ENCODE measurements at regions not wholly inside any gene's neighbourhood (a gene's known extent, or its start where the extent isn't known, plus 50 kb on each side); places are given as distances from the start of the nearest gene placed in this dataset.

GRCh38 chr7:1296356-1296981 is 63.8 kb downstream of the UNCX start:
- ChIA-PET CTCF (no interaction called here), POLR2A (no interaction called here)
- TF ChIP-seq, protein P1, sequence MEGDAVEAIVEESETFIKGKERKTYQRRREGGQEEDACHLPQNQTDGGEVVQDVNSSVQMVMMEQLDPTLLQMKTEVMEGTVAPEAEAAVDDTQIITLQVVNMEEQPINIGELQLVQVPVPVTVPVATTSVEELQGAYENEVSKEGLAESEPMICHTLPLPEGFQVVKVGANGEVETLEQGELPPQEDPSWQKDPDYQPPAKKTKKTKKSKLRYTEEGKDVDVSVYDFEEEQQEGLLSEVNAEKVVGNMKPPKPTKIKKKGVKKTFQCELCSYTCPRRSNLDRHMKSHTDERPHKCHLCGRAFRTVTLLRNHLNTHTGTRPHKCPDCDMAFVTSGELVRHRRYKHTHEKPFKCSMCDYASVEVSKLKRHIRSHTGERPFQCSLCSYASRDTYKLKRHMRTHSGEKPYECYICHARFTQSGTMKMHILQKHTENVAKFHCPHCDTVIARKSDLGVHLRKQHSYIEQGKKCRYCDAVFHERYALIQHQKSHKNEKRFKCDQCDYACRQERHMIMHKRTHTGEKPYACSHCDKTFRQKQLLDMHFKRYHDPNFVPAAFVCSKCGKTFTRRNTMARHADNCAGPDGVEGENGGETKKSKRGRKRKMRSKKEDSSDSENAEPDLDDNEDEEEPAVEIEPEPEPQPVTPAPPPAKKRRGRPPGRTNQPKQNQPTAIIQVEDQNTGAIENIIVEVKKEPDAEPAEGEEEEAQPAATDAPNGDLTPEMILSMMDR (IDR thresholded peaks at IDR 0.05; ENCODE audit: control extremely low read depth, extremely low read depth, low read depth, missing control alignments), result no peak
- DNase-seq (ENCODE audit: extremely low spot score), result no peak

DNA sequence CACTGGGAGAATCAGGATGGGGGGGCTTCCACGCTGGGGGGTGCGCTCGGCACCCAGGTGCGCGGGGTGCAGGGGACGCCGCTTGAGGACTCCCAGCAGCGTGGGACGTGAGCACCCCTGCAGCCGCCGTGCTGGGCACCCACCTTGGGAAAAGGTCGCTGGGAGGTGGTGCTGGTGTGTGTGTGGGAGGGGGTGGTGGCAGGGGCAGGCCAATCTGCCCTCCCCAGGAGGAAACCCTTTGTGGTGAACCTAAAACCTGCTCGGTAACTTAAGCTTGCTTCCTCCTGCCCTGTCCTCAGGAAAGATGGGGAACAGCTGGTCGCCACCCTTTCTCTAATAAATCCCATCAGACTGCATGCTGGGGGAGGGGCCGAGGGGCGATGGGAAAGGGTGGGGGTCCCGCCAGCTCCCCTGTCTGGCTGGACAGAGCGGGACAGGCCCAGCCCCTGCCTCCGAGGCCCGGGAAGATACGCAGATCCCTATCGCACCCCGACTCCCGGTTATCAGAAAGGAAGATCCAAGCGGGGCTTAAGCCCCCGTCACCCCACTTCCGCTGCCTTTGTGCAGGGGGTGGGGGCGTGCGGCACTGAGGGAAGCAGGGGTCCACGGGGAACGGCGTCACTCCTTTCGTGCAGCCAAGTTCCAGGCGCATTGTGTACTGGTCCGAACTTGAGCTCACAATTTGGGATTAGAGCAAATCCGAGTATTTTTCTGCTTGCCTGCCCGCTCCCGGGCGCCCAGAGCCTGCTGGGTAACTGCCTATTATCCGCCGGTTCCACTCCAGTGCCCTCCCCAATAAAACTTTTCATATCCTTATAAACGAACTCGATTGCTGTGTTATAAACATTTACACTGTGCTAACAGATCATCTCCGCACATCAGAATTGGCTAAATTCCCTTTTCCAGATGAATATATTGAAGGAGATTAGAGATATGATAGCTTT is 64.6 kb downstream of the UNCX start:
- CTCF ChIA-PET, result no interaction called here
- POLR2A ChIA-PET, result interaction anchor here (0.5 kb wide), 1 partner anchor 78 kb away, joined by 3 read pairs; no protein-coding TSS in a partner anchor
- TF ChIP-seq, protein P1 (IDR thresholded peaks at IDR 0.05; ENCODE audit: control extremely low read depth, extremely low read depth, low read depth, missing control alignments), result no peak
- no peak for DNase-seq (ENCODE audit: extremely low spot score)

DNA sequence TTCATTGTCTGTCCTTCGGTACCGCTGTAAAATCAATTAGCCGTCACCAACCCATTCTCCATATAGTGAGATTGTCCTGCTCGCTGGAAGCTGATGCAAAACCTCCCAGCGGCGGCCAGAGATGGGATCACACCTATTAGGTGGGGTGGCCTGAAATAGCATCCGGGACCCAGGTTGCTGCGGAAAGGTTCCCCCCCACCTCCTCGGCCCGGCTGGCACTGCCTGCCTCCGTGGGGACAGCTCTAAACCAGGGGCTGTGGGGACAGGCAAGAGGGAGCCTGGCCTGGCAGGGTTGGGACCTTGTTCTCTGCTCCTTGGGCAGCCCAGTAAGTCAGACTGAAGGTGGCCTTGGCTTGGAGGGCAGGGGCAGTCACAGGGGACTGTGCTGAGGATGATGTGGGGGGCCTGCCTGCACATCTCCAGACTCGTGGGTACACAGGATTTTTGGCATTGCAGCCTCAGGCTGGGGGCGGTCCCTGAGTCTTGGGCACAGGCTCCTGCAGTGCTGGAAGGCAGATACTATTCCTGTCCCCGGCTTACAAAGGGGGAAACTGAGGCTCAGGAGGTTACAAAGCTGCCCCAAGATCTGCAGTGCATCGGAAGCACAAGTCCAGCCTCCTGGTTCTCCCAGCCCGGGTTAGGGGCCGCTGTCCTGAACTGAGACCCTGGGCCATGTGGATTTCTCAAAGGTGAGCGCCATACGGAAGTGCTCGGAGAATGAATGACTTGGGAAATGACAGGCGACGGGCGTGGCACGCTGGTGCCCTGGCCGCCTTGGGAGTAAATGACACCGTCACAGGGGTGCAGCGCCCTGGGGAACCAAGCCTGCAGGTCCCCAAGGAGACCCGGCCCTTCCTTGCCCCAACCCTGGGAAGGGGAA is 65.6 kb downstream of the UNCX start:
- TF ChIP-seq, protein P1 (IDR thresholded peaks at IDR 0.05; ENCODE audit: control extremely low read depth, extremely low read depth, low read depth, missing control alignments), result no peak
- CTCF ChIA-PET, result no interaction called here

DNA sequence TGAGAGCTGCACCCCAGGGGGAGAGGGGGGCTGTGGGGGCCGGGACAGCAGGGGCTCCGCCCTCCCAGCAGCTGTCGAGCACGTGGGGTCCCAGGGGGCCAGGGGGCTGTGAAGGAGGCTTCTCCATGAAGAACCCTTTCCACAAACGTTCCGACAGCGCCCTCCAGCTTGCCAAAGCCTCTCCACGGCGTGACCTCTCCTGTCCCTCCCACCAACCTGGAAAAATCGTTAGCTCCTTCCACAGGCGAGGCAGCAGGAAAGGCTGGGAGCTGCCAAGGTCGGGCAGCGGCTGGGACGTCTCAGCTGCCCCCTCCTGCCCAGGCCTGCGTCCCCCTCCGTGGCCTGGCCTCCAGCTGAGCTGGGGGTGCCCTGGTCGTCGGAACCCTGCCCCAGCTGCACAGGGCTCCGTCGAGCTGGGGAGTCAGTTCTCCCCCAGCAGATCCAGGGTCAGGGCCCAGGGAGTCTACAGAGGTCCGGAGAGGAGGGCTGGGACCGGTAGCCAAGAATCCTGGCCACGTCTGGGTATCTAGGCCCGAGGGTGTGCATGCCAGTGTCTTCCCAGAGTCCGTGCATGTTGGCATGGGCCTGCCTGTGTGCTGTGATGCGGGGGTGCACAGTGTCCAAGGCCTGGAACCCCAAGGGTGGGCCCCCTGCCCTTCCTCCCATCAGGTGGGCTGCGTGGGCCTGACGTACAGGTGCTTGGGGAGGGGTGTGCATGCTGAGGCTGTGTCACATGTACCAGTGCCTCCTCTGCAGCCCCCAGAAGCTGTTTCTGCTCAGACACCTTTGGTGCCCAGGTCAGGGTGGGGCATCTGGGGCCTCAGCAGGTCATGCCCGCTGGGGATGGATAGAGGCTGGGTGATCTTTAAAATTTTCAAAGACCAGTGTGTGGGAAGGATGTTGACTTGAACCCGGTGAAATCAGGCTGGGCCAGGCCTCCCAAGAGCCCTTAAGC is 66.5 kb downstream of the UNCX start:
- CTCF ChIA-PET, result no interaction called here
- TF ChIP-seq, protein P1 (IDR thresholded peaks at IDR 0.05; ENCODE audit: control extremely low read depth, extremely low read depth, low read depth, missing control alignments), result no peak
- POLR2A ChIA-PET, result no interaction called here
- DNase-seq (ENCODE audit: extremely low spot score), result no peak

More for the DNA sequence above, 65.6 kb downstream of the UNCX start:
- POLR2A ChIA-PET, result interaction anchor here (0.5 kb wide), 1 partner anchor 79 kb away, joined by 3 read pairs; no protein-coding TSS in a partner anchor
- no peak for DNase-seq (ENCODE audit: extremely low spot score)

DNA sequence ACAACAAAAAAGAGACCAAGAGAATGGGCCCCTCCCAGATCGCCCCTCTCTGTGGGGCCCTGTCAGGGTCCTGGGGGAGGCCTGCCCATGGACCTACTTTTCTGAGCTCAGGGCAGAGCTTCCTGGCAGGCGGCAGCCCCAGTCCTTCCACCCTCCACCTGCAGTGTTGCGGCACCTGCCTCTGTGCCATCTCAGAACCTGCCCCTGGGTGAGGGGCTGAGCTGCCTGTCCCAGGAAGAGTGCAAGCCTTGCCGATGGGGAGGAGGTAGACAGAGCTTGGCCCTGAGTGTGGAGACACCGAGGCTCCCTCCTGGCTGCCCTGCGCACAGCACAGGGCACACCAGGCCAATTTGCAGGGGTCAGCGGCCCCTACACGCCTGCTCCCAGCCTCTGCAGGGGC is 67.5 kb downstream of the UNCX start:
- POLR2A ChIA-PET, result no interaction called here
- TF ChIP-seq, protein P1 (IDR thresholded peaks at IDR 0.05; ENCODE audit: control extremely low read depth, extremely low read depth, low read depth, missing control alignments), result no peak
- CTCF ChIA-PET, result no interaction called here
- DNase-seq (ENCODE audit: extremely low spot score), result no peak

Data from GM10248 (cell line).